NCI-H146 treated with DMSO at 0.1 percent for 48 hours (cell line): ENCODE measurements at regions not wholly inside any gene's neighbourhood (a gene's known extent, or its start where the extent isn't known, plus 50 kb on each side); places are given as distances from the start of the nearest gene placed in this dataset.

Source experiments
- DNase-seq: peaks from one replicate; lab custom pipeline; 2025; ENCODE audit not compliant: unreplicated experiment; lab: John Stamatoyannopoulos, UW

- DNase-seq: no peak
Measured at GRCh38 chr5:86971034-86971571, 296.6 kb upstream of the RASA1 start.

- DNase-seq: no peak
Measured at GRCh38 chr5:86974955-86975354, 292.7 kb upstream of the RASA1 start.

- DNase-seq: no peak
Measured at GRCh38 chr5:86977190-86977589, 290.5 kb upstream of the RASA1 start.

- no peak for DNase-seq
Measured at GRCh38 chr5:86977808-86978207, 289.9 kb upstream of the RASA1 start.

GRCh38 chr5:86979811-86980411, 287.8 kb upstream of the RASA1 start:
- no peak for DNase-seq

GRCh38 chr5:86981898-86982297, 285.8 kb upstream of the RASA1 start:
- DNase-seq: no peak

- DNase-seq: no peak
Measured at GRCh38 chr5:86983208-86983607, 284.5 kb upstream of the RASA1 start.

- DNase-seq: no peak
Measured at GRCh38 chr5:86986837-86987236, 280.8 kb upstream of the RASA1 start.

- no peak for DNase-seq
Measured at GRCh38 chr5:86997516-86997915, 270.2 kb upstream of the RASA1 start.

GRCh38 chr5:86999951-87000350, 267.7 kb upstream of the RASA1 start:
- no peak for DNase-seq

- no peak for DNase-seq
Measured at GRCh38 chr5:87002485-87002884, 265.2 kb upstream of the RASA1 start.

- DNase-seq: no peak
Measured at GRCh38 chr5:87004101-87004500, 263.6 kb upstream of the RASA1 start.

GRCh38 chr5:87007737-87008136, 259.9 kb upstream of the RASA1 start:
- DNase-seq: no peak

GRCh38 chr5:87008751-87009560, 258.7 kb upstream of the RASA1 start:
- DNase-seq: no peak

- no peak for DNase-seq
Measured at GRCh38 chr5:87010736-87011135, 256.9 kb upstream of the RASA1 start.

- no peak for DNase-seq
Measured at GRCh38 chr5:87015901-87016300, 251.8 kb upstream of the RASA1 start.

- DNase-seq: no peak
Measured at GRCh38 chr5:87020099-87020934, 247.4 kb upstream of the RASA1 start.

GRCh38 chr5:87022415-87022814, 245.3 kb upstream of the RASA1 start:
- DNase-seq: no peak

GRCh38 chr5:87027570-87027969, 240.1 kb upstream of the RASA1 start:
- no peak for DNase-seq

- DNase-seq: no peak
Measured at GRCh38 chr5:87029951-87030350, 237.7 kb upstream of the RASA1 start.

- DNase-seq: no peak
Measured at GRCh38 chr5:87030699-87031098, 237.0 kb upstream of the RASA1 start.

GRCh38 chr5:87034557-87034956, 233.1 kb upstream of the RASA1 start:
- no peak for DNase-seq
